DOHH2 (cell line): ENCODE measurements at regions not wholly inside any gene's neighbourhood (a gene's known extent, or its start where the extent isn't known, plus 50 kb on each side); places are given as distances from the start of the nearest gene placed in this dataset.

ENCODE experiments used
- H3F3A ChIP-seq: fragments of 200-600 bp; sonication (generic), shearing (Covaris generic); 2 replicates; pipeline ENCODE4 v1.6.0; 2016; ENCODE audit warnings: antibody characterized with exemption, mild to moderate bottlenecking; ENCODE audit not compliant: control insufficient read depth, insufficient read depth
- H3K27ac ChIP-seq: fragments of 200-600 bp; sonication (generic); 2 replicates; pipeline ENCODE4 v1.5.1; 2014; ENCODE audit warnings: low read depth, mild to moderate bottlenecking, low read length, moderate library complexity
- H3K27me3 ChIP-seq: fragments of 200-600 bp; sonication (generic); 2 replicates; pipeline ENCODE4 v1.6.1; 2014; ENCODE audit warnings: mild to moderate bottlenecking, low read length, mixed read lengths; ENCODE audit not compliant: control insufficient read depth
- H3K36me3 ChIP-seq: fragments of 200-600 bp; sonication (generic); 2 replicates; pipeline ENCODE4 v1.6.1; 2014; ENCODE audit warnings: mild to moderate bottlenecking, low read length, moderate library complexity, mixed read lengths; ENCODE audit not compliant: control insufficient read depth
- H3K4me1 ChIP-seq: fragments of 200-600 bp; sonication (generic); 2 replicates; pipeline ENCODE4 v1.6.1; 2014; ENCODE audit warnings: mild to moderate bottlenecking, low read length, mixed read lengths; ENCODE audit not compliant: control insufficient read depth
- H3K4me2 ChIP-seq: fragments of 200-600 bp; sonication (generic); 2 replicates; pipeline ENCODE4 v1.6.0; 2014; ENCODE audit warnings: mild to moderate bottlenecking, low read length, moderate library complexity
- H3K4me3 ChIP-seq: fragments of 200-600 bp; sonication (generic); 2 replicates; pipeline ENCODE4 v1.5.1; 2014; ENCODE audit warnings: mild to moderate bottlenecking, low read length, mixed read lengths
- H3K79me2 ChIP-seq: fragments of 200-600 bp; sonication (generic); 2 replicates; pipeline ENCODE4 v1.6.1; 2014; ENCODE audit warnings: mild to moderate bottlenecking, low read length, mixed read lengths; ENCODE audit not compliant: control insufficient read depth
- H3K9me2 ChIP-seq: fragments of 200-600 bp; sonication (generic); replicated peaks from 2 replicates; pipeline ENCODE4 v1.6.1; 2014; ENCODE audit warnings: mild to moderate bottlenecking, low read length, mixed read lengths; ENCODE audit not compliant: control insufficient read depth
- H3K9me3 ChIP-seq: fragments of 200-600 bp; sonication (generic); 2 replicates; pipeline ENCODE4 v1.6.1; 2014; ENCODE audit warnings: antibody characterized with exemption, low read length, mixed read lengths; ENCODE audit not compliant: control insufficient read depth, insufficient read depth
- H4K20me1 ChIP-seq: fragments of 200-600 bp; sonication (generic); 2 replicates; pipeline ENCODE4 v1.6.0; 2014; ENCODE audit warnings: low read depth, mild to moderate bottlenecking, antibody characterized with exemption, low read length, moderate library complexity; ENCODE audit not compliant: control insufficient read depth, insufficient read depth
- CTCF ChIP-seq: fragments of 200-600 bp; sonication (generic); IDR thresholded peaks from one replicate; pipeline ENCODE4 v1.5.1; 2014; ENCODE audit warnings: antibody characterized with exemption, mild to moderate bottlenecking, low read depth, low read length; ENCODE audit not compliant: poor library complexity, severe bottlenecking
- EZH2phosphoT487 ChIP-seq: fragments of 200-600 bp; sonication (generic); IDR thresholded peaks from 2 replicates; pipeline ENCODE4 v1.6.1; 2017; ENCODE audit warnings: borderline replicate concordance, mild to moderate bottlenecking, antibody characterized with exemption, low read length, moderate library complexity, mixed read lengths

- Histone ChIP-seq H3K4me3 (no peak overlapping the region), H3K4me2 (no peak overlapping the region), H3K36me3 (no peaks in the 10 kb centered on the region)
Observed at GRCh38 chr13:46489586-46490023, 63.4 kb upstream of the LRCH1 start.

GRCh38 chr13:46487748-46488147 lies 65.2 kb upstream of the LRCH1 start:
- Histone ChIP-seq H3K4me2 (no peak overlapping the region), H3K9me3 (peaks cover 10% of the 10 kb centered on the region), H3K27me3 (no peaks in the 10 kb centered on the region), H4K20me1 (no peaks in the 10 kb centered on the region), H3F3A (no peaks in the 10 kb centered on the region), H3K27ac (no peak overlapping the region), H3K9me2 (no peaks in the 10 kb centered on the region), H3K4me1 (no peaks in the 10 kb centered on the region), H3K36me3 (no peaks in the 10 kb centered on the region), H3K4me3 (no peak overlapping the region), H3K79me2 (no peaks in the 10 kb centered on the region)
- TF ChIP-seq CTCF (no peak), EZH2phosphoT487 (no peak)

More at GRCh38 chr13:46489586-46490023, 63.4 kb upstream of the LRCH1 start:
- no peak for TF ChIP-seq CTCF
- no peak for TF ChIP-seq EZH2phosphoT487
- no peaks in the 10 kb centered on the region for H3F3A ChIP-seq
- H3K27me3 ChIP-seq, result no peaks in the 10 kb centered on the region
- H4K20me1 ChIP-seq, result no peaks in the 10 kb centered on the region
- H3K4me1 ChIP-seq, result no peaks in the 10 kb centered on the region
- no peaks in the 10 kb centered on the region for H3K79me2 ChIP-seq
- no peak overlapping the region for H3K27ac ChIP-seq
- H3K9me2 ChIP-seq, result no peaks in the 10 kb centered on the region
- H3K9me3 ChIP-seq, result peaks cover 10% of the 10 kb centered on the region

GRCh38 chr13:46486270-46486669 lies 66.7 kb upstream of the LRCH1 start:
- Histone ChIP-seq H3K27ac (no peak overlapping the region), H3K9me2 (no peaks in the 10 kb centered on the region), H3K4me3 (no peak overlapping the region), H3F3A (no peaks in the 10 kb centered on the region), H3K4me2 (no peak overlapping the region), H3K36me3 (no peaks in the 10 kb centered on the region), H4K20me1 (no peaks in the 10 kb centered on the region), H3K27me3 (no peaks in the 10 kb centered on the region), H3K79me2 (no peaks in the 10 kb centered on the region), H3K9me3 (peaks cover 10% of the 10 kb centered on the region), H3K4me1 (no peaks in the 10 kb centered on the region)
- TF ChIP-seq CTCF, result no peak
- no peak for TF ChIP-seq EZH2phosphoT487

- H3K9me2 ChIP-seq, result no peaks in the 10 kb centered on the region
- H3K36me3 ChIP-seq, result no peaks in the 10 kb centered on the region
- TF ChIP-seq EZH2phosphoT487 (no peak), CTCF (no peak)
- H4K20me1 ChIP-seq, result no peaks in the 10 kb centered on the region
- H3K79me2 ChIP-seq, result no peaks in the 10 kb centered on the region
- H3K9me3 ChIP-seq, result peaks cover 10% of the 10 kb centered on the region
- no peaks in the 10 kb centered on the region for H3K4me1 ChIP-seq
- H3K27ac ChIP-seq, result no peak overlapping the region
- no peaks in the 10 kb centered on the region for H3F3A ChIP-seq
- H3K4me2 ChIP-seq, result no peak overlapping the region
- H3K27me3 ChIP-seq, result no peaks in the 10 kb centered on the region
- no peak overlapping the region for H3K4me3 ChIP-seq
Observed at GRCh38 chr13:46484561-46484960, 68.4 kb upstream of the LRCH1 start.
